Ovary (tissue), 7 donors: ENCODE measurements at regions not wholly inside any gene's neighbourhood (a gene's known extent, or its start where the extent isn't known, plus 50 kb on each side); places are given as distances from the start of the nearest gene placed in this dataset.
"Not testable (repeated sequence)": the region's sequence is repeated elsewhere in the genome, so short reads cannot be mapped to it uniquely, and the experiment has no call there.

Source experiments
- DNase-seq, 5 donors: peaks; one replicate each; pipeline ENCODE4 v3.0.0-alpha.2; 2019 to 2020
- H3K27ac ChIP-seq, 2 donors: fragments of 200-600 bp; one replicate each; pipeline versions ENCODE4 v1.5.1 to v1.8.0; 2019 to 2022
- H3K27me3 ChIP-seq: fragments of 200-600 bp; one replicate; pipeline ENCODE4 v1.8.0; 2022
- H3K36me3 ChIP-seq: fragments of 200-600 bp; sonication (generic); one replicate; pipeline ENCODE4 v1.5.1; 2019
- H3K4me1 ChIP-seq: one replicate; pipeline ENCODE4 v1.8.1; 2013; ENCODE audit warnings: mild to moderate bottlenecking, moderate library complexity; ENCODE audit not compliant: insufficient read depth
- H3K4me3 ChIP-seq: fragments of 200-600 bp; sonication (generic); one replicate; pipeline ENCODE4 v1.5.1; 2017
- H3K9me3 ChIP-seq, 2 donors: fragments of 200-600 bp in 1 of 2; sonication (generic) in 1 of 2; one replicate each; pipeline versions ENCODE4 v1.5.1 to v1.8.1; 2013 to 2019; ENCODE audit warnings: mild to moderate bottlenecking in 1 of 2, moderate library complexity in 1 of 2
- EP300 ChIP-seq: sonication (generic); formaldehyde crosslinking; IDR thresholded peaks from one replicate; pipeline ENCODE4 v1.6.1; 2017; ENCODE audit warnings: antibody characterized with exemption
- POLR2A ChIP-seq: fragments of 450-650 bp; IDR thresholded peaks from one replicate; pipeline ENCODE4 v1.6.1; 2017; ENCODE audit warnings: antibody characterized with exemption, mild to moderate bottlenecking, moderate library complexity
- WGBS, 3 donors: extraction: QIAGEN DNeasy Blood & Tissue Kit in 1 of 3; methylation state at CpG; one replicate each; pipeline versions ENCODE4 v1.1.5 to v1.1.7; 2013 to 2017; 5-methylcytosine and 5-hydroxymethylcytosine counted together
- intact Hi-C, 4 donors: fragments of 100-400 bp; cut with DNase I; formaldehyde crosslinking; loops; one replicate each; pipeline versions ENCODE4 v1.11.0 to v1.15.1; 2022 to 2023
- TF ChIP-seq, protein P1 (sequence below), 3 donors: fragments of 450-650 bp in 2 of 3; fragments of 200-600 bp in 1 of 3; IDR thresholded peaks; one replicate each; pipeline versions ENCODE4 v1.5.1 to v1.8.0; 2016 to 2022; ENCODE audit warnings: antibody characterized with exemption in 3 of 3, mild to moderate bottlenecking in 1 of 3
- donor health status: DM: no; HTN: no; CAD: no; lungs with moderate emphysema.
- donor health status: DM: no; HTN: no; CAD: no.
- donor health status: Bipolar disorder and iron deficiency.
- donor health status: DM: no; HTN: no; CAD: no.
- donor health status: DM: yes; HTN: yes; CAD: no.

DNA sequence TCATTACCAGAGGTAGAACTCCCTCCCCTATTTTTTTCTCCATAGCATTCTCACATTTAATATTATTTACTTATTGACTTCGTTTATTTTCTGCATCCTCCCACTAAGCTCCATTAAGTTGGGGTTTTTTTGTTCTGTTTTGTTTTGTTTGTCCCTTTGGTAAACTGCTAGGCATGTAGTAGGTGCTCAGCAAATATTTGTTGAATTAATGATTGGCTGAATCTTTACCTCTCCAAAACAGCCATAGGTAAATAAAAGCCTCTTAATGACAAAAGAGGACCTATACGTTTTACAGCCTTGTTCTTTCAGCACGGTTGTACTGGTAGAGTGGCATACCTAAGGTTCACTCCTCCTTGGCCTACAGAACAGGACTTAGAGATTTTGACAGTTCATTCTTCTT lies 52.0 kb downstream of the PRORP start:
- 79 to 88% (median 87%) methylated on average over 3 of the region's 3 CpGs for WGBS, 3 donors
- TF ChIP-seq, protein P1, sequence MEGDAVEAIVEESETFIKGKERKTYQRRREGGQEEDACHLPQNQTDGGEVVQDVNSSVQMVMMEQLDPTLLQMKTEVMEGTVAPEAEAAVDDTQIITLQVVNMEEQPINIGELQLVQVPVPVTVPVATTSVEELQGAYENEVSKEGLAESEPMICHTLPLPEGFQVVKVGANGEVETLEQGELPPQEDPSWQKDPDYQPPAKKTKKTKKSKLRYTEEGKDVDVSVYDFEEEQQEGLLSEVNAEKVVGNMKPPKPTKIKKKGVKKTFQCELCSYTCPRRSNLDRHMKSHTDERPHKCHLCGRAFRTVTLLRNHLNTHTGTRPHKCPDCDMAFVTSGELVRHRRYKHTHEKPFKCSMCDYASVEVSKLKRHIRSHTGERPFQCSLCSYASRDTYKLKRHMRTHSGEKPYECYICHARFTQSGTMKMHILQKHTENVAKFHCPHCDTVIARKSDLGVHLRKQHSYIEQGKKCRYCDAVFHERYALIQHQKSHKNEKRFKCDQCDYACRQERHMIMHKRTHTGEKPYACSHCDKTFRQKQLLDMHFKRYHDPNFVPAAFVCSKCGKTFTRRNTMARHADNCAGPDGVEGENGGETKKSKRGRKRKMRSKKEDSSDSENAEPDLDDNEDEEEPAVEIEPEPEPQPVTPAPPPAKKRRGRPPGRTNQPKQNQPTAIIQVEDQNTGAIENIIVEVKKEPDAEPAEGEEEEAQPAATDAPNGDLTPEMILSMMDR (IDR thresholded peaks at IDR 0.05) = no peak
- TF ChIP-seq EP300 (no peak), POLR2A (no peak)
- intact Hi-C loops = no loop called here
- H3K36me3 ChIP-seq = no peaks in the 10 kb centered on the region
- no peak overlapping the region for H3K4me3 ChIP-seq
- H3K27ac ChIP-seq = no peak overlapping the region
- no peaks in the 10 kb centered on the region for H3K27me3 ChIP-seq
- H3K4me1 ChIP-seq = no peaks in the 10 kb centered on the region
- no peaks in the 10 kb centered on the region for H3K9me3 ChIP-seq
- no peak for DNase-seq

DNA sequence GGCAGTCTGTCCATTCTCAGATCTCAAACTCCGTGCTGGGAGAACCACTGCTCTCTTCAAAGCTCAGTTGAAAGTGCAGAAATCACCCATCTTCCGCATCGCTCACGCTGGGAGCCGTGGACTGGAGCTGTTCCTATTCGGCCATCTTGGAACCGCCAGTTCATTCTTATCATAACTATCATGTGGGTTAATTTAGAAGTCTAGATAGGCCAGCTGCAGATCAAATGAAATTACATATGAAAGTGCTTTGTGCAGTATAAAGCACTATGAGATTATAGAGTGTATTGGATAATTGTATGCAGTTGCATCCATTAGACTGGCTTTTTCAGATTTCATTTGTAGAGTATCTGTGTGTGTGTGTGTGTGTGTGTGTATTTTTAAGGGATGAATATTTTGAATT lies 57.8 kb downstream of the PRORP start:
- H3K9me3 ChIP-seq = no peaks in the 10 kb centered on the region
- no peak overlapping the region for H3K27ac ChIP-seq
- WGBS, 3 donors = 80 to 95% (median 84%) methylated on average over 7 of the region's 7 CpGs
- TF ChIP-seq, protein P1 (IDR thresholded peaks at IDR 0.05) = no peak
- TF ChIP-seq POLR2A (no peak), EP300 (no peak)
- no peaks in the 10 kb centered on the region for H3K36me3 ChIP-seq
- intact Hi-C loops = no loop called here
- no peak overlapping the region for H3K4me3 ChIP-seq
- H3K4me1 ChIP-seq = no peaks in the 10 kb centered on the region
- no peaks in the 10 kb centered on the region for H3K27me3 ChIP-seq
- DNase-seq = no peak

DNA sequence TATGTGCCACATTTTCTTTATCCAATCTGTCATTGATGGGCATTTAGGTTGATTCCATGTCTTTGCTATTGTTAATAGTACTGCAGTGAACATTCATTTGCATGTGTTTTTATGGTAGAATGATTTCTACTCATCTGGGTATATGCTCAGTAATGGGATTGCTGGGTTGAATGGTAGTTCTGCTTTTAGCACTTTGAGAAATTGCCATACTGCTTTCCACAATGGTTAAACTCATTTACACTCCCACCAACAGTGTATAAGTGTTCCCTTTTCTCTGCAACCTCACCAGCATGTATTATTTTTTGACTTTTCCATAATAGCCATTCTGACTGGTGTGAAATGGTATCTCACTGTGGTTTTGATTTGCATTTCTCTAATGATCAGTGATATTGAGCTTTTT lies 62.5 kb downstream of the PRORP start:
- H3K27me3 ChIP-seq, DNase-seq, H3K27ac ChIP-seq, H3K4me3 ChIP-seq, H3K4me1 ChIP-seq, H3K9me3 ChIP-seq, H3K36me3 ChIP-seq, intact Hi-C loops: not testable (repeated sequence)

DNA sequence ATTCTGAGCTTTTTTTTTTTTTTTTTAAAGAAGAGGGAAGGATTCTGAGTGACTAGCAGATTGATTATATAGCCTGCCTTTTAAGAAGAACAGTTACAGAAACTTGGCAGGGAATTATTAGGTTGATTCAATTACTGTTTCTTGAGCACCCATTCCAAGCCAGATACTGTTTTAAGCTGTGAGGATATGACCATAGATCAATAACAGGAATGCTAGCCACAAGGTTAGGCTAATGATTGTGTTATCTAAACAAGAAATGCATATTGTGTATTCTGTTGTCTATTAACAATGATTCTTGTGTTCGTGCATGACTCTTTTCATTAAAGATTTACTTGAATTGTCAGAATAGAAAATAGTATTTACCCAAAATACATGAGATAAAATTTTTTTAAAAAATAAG lies 67.1 kb downstream of the PRORP start:
- intact Hi-C loops = no loop called here

DNA sequence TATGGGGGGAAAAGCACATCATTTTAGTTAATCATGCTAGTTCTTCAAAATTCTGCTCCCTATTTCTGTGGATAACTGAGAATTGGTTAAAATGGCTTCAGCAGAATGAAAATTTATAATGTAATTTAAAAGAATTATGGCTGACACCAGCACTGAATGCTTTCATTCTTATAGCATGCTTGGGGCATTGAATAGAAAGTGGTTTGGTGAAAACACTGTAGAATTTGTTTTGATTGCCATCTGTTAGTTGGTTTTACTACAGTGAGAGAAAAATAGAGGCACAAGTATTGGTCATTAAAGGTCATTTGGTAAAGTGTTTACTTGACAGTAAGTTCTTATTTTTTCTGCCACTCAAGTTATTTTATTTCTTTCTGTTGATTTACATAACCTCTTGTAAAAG lies 70.8 kb downstream of the PRORP start:
- no peak for DNase-seq
- Histone ChIP-seq H3K27me3 (no peaks in the 10 kb centered on the region), H3K4me1 (no peaks in the 10 kb centered on the region), H3K4me3 (no peak overlapping the region), H3K9me3 (no peaks in the 10 kb centered on the region), H3K27ac (no peak overlapping the region), H3K36me3 (no peaks in the 10 kb centered on the region)
- TF ChIP-seq EP300 (no peak), POLR2A (no peak)
- TF ChIP-seq, protein P1 (IDR thresholded peaks at IDR 0.05) = no peak
- intact Hi-C loops = loop anchor here in 1 of 4 donors (5.0 kb wide), 1 partner anchor 1366 kb away; no protein-coding TSS in a partner anchor

More for the DNA sequence above, 67.1 kb downstream of the PRORP start:
- H3K4me1 ChIP-seq = no peaks in the 10 kb centered on the region
- TF ChIP-seq EP300 (no peak), POLR2A (no peak)
- TF ChIP-seq, protein P1 (IDR thresholded peaks at IDR 0.05) = no peak
- H3K9me3 ChIP-seq = no peaks in the 10 kb centered on the region
- H3K4me3 ChIP-seq = no peak overlapping the region
- DNase-seq = no peak
- H3K36me3 ChIP-seq = no peaks in the 10 kb centered on the region
- no peaks in the 10 kb centered on the region for H3K27me3 ChIP-seq
- H3K27ac ChIP-seq = no peak overlapping the region
- WGBS, 3 donors = 74 to 91% (median 89%) methylated on average over 1 of the region's 1 CpG

DNA sequence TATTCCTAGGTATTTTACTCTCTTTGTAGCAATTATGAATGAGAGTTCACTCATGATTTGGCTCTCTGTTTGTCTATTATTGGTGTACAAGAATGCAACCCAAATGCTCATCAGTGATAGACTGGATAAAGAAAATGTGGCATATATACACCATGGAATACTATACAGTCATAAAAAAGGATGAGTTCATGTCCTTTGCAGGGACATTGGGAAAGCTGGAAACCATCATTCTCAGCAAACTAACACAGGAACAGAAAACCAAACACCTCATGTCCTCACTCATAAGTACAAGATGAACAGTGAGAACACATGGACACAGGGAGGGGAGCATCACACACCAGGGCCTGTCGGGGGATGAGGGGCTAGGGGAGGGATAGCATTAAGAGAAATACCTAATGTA lies 71.8 kb downstream of the PRORP start:
- intact Hi-C loops = loop anchor here in 1 of 4 donors (5.0 kb wide), 1 partner anchor 1367 kb away; no protein-coding TSS in a partner anchor

More for the DNA sequence above, 71.8 kb downstream of the PRORP start:
- not testable (repeated sequence) for H3K4me3 ChIP-seq, H3K36me3 ChIP-seq, DNase-seq, H3K27me3 ChIP-seq, H3K27ac ChIP-seq, H3K4me1 ChIP-seq, H3K9me3 ChIP-seq
- 96 to 100% (median 97%) methylated on average over 1 of the region's 1 CpG for WGBS, 3 donors
